Thoracic aorta (tissue), 2 donors: ENCODE measurements at regions not wholly inside any gene's neighbourhood (a gene's known extent, or its start where the extent isn't known, plus 50 kb on each side); places are given as distances from the start of the nearest gene placed in this dataset.

ENCODE experiments used
- ATAC-seq: fragments of 150-250 bp; one replicate; pipeline ENCODE4 v1.8.0; 2017; ENCODE audit warnings: low read depth; ENCODE audit not compliant: insufficient number of reproducible peaks, low FRiP score
- DNase-seq: peaks from one replicate; pipeline ENCODE4 v3.0.0-alpha.2; 2020; ENCODE audit warnings: low spot score
- H3K27ac ChIP-seq, 2 donors: fragments of 200-600 bp; sonication (generic); 1 replicate in 1 of 2; 2 replicates in 1 of 2; pipeline ENCODE4 v1.5.1; 2016; ENCODE audit warnings: mild to moderate bottlenecking in 2 of 2, moderate library complexity in 2 of 2
- H3K27me3 ChIP-seq: fragments of 200-600 bp; sonication (generic); replicated peaks from 2 replicates; pipeline ENCODE4 v1.6.0; 2016; ENCODE audit warnings: mild to moderate bottlenecking; ENCODE audit not compliant: insufficient read depth
- H3K36me3 ChIP-seq: fragments of 200-600 bp; sonication (generic); one replicate; pipeline ENCODE4 v1.5.1; 2016
- H3K4me1 ChIP-seq, 2 donors: fragments of 200-600 bp; sonication (generic); 1 replicate in 1 of 2; 2 replicates in 1 of 2; pipeline versions ENCODE4 v1.5.1 to v1.6.0; 2016; ENCODE audit warnings: low read depth in 2 of 2, mild to moderate bottlenecking in 1 of 2; ENCODE audit not compliant: control insufficient read depth in 1 of 2
- H3K4me3 ChIP-seq: fragments of 200-600 bp; sonication (generic); 2 replicates; pipeline ENCODE4 v1.5.1; 2016; ENCODE audit warnings: mild to moderate bottlenecking
- H3K9me3 ChIP-seq: fragments of 200-600 bp; sonication (generic); 2 replicates; pipeline ENCODE4 v1.5.1; 2016
- TF ChIP-seq, protein P1 (sequence below): fragments of 200-600 bp; sonication (generic); IDR thresholded peaks from one replicate; pipeline ENCODE4 v1.5.1; 2019; ENCODE audit warnings: antibody characterized with exemption

- no peak for ATAC-seq
- TF ChIP-seq, protein P1, sequence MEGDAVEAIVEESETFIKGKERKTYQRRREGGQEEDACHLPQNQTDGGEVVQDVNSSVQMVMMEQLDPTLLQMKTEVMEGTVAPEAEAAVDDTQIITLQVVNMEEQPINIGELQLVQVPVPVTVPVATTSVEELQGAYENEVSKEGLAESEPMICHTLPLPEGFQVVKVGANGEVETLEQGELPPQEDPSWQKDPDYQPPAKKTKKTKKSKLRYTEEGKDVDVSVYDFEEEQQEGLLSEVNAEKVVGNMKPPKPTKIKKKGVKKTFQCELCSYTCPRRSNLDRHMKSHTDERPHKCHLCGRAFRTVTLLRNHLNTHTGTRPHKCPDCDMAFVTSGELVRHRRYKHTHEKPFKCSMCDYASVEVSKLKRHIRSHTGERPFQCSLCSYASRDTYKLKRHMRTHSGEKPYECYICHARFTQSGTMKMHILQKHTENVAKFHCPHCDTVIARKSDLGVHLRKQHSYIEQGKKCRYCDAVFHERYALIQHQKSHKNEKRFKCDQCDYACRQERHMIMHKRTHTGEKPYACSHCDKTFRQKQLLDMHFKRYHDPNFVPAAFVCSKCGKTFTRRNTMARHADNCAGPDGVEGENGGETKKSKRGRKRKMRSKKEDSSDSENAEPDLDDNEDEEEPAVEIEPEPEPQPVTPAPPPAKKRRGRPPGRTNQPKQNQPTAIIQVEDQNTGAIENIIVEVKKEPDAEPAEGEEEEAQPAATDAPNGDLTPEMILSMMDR: no peak
- Histone ChIP-seq H3K27me3 (no peaks in the 10 kb centered on the region), H3K9me3 (no peaks in the 10 kb centered on the region), H3K36me3 (no peaks in the 10 kb centered on the region), H3K4me1 (no peaks in the 10 kb centered on the region), H3K27ac (no peak overlapping the region), H3K4me3 (no peak overlapping the region)
- no peak for DNase-seq
Observed at GRCh38 chr16:85279402-85279801, 167.1 kb upstream of the CIBAR2 start.

DNA sequence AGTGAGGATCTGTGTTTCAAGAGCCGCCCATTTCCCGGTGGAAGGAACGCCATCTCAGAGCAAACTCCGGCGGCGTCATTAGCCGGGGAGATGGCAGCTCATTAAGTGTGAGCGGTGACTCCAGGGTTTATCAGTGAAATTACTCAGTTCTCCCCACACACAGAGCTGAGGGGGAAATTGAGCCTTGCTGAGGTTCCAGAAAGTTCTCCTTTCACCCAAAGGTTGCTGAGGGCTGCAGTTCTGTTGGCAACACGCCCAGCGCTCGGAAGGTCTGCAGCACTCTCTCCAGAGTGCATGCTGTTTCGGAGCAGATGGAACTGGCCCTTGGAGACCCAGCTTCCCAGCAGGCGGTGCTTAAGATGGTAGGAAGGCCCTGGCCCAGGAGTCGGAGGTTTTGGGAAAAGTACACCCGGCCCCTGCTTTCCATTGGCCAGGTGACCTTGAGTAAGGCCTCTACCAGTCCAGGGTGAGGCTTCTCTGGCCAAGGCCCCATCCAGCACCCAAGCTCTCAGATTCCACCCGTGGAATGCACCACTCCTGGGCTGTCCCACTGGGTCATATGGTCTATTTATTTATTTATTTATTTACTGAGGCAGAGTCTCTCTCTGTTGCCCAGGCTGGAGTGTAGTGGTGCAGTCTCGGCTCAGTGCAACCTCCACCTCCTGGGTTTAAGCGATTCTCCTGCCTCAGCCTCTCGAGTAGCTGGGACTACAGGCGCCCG, 167.7 kb upstream of the CIBAR2 start:
- Histone ChIP-seq H3K36me3 (no peaks in the 10 kb centered on the region), H3K4me1 (no peaks in the 10 kb centered on the region), H3K9me3 (no peaks in the 10 kb centered on the region), H3K27ac (no peak overlapping the region), H3K27me3 (no peaks in the 10 kb centered on the region), H3K4me3 (no peak overlapping the region)
- no peak for DNase-seq
- TF ChIP-seq, protein P1: no peak
- no peak for ATAC-seq

DNA sequence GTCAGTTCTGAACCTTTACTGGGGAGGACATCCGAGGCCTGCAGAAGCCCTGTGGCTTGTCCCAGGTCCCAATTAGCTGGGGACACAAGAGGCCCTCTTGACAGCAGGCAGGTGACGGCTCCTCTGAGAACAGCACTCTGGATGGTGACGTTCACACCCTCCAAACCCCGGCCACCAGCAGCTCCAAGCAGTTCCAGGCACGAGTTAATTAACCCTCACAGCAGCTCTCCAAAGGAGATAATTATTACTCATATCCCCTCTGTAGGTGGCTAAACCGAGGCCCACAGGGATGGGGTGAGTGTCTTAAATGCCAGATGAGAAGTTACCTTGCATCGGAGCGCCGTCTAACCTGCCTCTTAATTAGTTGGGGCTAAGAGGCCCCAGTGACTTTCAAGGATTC, 168.9 kb upstream of the CIBAR2 start:
- ATAC-seq (no peak), DNase-seq (no peak)
- TF ChIP-seq, protein P1: no peak
- Histone ChIP-seq H3K27me3 (no peaks in the 10 kb centered on the region), H3K4me1 (peaks cover 2 to 8% of the 10 kb centered on the region in 2 donors), H3K9me3 (no peaks in the 10 kb centered on the region), H3K36me3 (no peaks in the 10 kb centered on the region), H3K4me3 (no peak overlapping the region), H3K27ac (no peak overlapping the region)

GRCh38 chr16:85282842-85283241, 170.6 kb upstream of the CIBAR2 start:
- no peak overlapping the region for H3K27ac ChIP-seq
- peaks cover 4 to 22% of the 10 kb centered on the region in 2 donors for H3K4me1 ChIP-seq
- no peaks in the 10 kb centered on the region for H3K27me3 ChIP-seq
- TF ChIP-seq, protein P1: no peak
- DNase-seq (no peak), ATAC-seq (no peak)
- H3K4me3 ChIP-seq: no peak overlapping the region
- no peaks in the 10 kb centered on the region for H3K36me3 ChIP-seq
- no peaks in the 10 kb centered on the region for H3K9me3 ChIP-seq

- no peak overlapping the region for H3K27ac ChIP-seq
- ATAC-seq: no peak
- H3K9me3 ChIP-seq: no peaks in the 10 kb centered on the region
- no peak overlapping the region for H3K4me3 ChIP-seq
- no peak for DNase-seq
- H3K4me1 ChIP-seq: peaks cover 4 to 22% of the 10 kb centered on the region in 2 donors
- TF ChIP-seq, protein P1: no peak
- H3K27me3 ChIP-seq: no peaks in the 10 kb centered on the region
- no peaks in the 10 kb centered on the region for H3K36me3 ChIP-seq
Observed at GRCh38 chr16:85283305-85284050, 171.2 kb upstream of the CIBAR2 start.
